GM21825 (cell line): ENCODE measurements at regions not wholly inside any gene's neighbourhood (a gene's known extent, or its start where the extent isn't known, plus 50 kb on each side); places are given as distances from the start of the nearest gene placed in this dataset.

Source experiments
- ATAC-seq: cut with Tn5 transposase; IDR thresholded peaks from one replicate; pipeline ENCODE4 v1.9.1; 2021; ENCODE audit warnings: mild to moderate bottlenecking, moderate library complexity; ENCODE audit not compliant: unreplicated experiment

DNA sequence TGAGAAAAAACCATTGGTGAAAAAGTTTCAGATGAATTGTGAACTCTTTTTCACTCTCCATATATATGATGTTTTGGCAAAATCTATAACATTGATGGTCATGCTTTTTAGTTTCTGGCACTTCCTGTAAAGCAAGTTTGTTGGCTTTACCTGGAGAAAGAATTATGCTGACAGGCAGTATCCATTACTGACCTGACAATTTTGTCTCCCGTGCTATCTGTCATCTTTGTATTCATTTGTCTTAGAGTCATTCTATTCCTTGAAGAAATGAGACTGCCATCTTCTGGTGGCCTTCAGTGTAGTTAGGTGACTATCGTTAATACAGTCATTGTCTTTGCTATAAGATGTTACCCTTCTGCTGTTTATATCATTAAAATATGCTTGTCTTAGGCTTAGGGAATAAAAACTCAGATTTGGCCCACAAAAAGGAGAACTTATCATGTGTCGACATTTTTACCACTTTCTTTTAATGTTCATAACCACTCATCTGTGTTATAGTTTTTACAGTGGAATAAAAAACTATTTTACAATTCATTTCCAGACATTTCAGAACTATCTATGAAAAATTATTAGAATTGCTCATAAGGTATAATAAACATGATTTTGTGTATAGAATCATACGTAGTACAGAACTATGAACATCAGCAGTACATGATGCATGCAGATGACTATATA lies 707.0 kb downstream of the EPM2A start:
- ATAC-seq: peak; percentile 68

DNA sequence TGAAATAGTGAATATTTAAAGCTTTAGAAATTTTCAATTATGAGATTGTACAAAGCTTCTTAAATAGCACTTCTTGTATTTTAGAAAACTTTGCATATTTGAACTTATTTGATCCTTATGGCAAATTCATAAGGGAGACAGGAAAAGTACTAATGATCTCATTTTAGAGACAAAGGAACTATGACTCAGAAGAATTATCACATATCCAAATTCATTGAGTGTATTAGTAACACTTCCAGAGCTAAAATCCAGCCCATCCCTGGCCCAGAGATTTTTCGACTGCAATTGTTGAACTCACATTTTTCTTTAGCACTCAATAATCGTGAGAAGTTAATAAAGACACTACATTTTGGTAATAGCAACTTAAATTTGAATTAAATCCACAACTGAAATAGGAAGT lies 704.3 kb downstream of the EPM2A start:
- ATAC-seq: no peak

DNA sequence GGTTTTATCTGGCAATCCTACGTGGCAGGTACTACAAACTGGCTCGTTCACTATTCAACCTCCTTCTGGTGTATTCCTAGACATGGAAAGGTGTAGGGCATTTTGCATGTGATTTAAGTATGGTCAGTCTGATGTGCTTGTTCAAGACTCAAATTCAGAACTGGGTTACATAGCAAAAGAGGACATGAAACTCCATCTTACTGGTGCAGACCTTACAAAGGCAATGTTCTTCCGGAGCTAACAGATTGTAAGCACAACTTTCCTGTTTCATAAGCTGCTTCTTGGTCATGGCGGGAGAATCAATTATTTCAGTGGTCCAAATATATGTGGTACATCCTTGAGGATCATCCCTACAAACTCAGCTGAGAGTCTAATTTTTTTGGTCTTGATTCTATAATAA lies 703.4 kb downstream of the EPM2A start:
- no peak for ATAC-seq

DNA sequence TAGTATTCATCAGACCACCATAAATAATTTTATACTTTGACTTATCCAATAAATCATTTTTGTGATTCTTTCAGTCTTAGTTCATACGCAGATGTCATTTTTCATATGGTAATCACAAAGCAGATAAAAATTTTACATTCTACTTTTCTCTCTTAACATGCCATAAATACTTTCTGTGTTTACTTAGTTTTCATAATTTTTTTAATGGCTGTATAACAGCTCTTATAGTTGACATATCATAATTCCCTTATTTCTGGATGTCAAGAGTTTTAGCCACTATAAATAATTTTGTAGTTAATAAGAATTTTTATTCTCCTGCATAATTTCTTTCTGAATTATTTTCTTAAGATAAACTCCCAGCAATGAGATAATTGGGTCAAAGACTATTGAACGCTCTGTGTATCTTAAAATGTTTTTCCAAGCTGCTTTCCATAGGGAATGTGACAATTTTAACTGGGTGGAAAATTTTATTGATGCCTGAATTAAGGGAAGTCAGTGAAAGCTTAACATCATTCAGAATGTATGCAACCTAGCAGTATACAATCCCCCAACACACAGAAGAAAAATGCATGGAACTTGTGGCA lies 702.7 kb downstream of the EPM2A start:
- no peak for ATAC-seq

DNA sequence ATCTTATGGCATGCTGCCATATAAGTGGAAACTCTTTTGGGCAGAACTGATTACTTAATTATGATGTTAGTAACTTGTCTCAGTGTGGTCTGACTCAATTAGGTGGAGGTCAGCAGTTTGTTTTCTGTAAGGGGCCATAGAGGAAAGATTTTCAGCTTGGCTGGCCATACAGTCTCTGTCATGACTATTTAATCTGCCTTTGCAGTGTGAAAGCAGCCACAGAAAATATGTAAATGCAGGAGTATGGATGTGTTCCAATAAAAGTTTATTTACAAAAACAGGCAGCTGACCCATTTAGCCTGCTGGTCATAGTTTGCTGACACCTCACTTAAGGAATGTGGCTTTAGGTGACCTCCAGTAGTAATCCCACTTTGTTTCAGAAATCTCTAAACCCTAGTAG lies 700.7 kb downstream of the EPM2A start:
- ATAC-seq: no peak

DNA sequence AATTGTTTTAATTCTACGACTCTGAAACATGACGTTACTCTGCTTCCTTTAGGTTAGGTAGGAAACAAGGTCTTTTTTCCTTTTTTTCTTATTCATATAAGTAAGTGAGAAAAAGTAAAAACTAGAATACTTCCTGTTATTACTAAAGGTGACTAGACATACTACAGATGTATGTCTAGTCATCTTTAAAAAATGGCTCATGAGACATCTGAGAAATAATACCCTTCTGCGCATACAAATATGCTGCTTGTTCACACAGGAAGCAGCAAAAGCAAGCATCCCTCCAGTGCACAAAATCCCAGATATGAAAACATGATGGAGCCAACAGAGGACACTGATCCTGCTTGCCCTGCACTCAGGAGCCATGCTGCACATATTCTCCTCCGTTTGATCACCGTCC lies 699.1 kb downstream of the EPM2A start:
- no peak for ATAC-seq

DNA sequence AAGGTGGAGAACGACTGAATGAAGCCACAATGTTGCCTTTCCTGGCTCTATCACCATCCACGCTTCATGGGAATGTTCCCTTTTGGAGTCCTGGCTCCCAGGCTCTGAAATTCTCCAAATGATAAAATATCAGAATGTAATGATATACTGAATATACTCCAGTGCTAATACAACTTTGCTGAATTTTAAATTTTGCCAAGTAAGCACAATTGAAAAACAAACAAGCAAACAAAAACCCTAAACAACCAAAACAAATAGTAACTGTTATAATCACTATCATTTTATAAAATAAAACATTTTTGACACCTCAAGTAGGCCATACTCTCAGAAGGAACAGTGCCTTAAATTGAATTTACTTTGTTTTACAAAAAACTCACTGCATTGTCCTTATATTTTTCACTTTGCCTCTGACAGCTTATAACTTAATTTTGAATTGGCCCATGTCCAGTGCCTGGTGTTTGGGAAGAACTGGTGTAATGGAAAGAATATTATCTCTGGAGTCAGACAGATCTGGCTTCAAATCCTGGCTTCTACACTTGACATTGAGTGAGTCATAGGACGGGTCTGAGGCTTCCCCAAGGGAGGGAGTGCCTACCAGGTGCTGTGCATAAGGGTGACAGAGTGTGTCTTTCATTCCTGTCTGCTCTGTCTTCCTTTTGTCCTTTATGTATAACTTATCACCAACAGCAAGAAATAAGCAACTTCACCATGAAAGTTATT lies 698.3 kb downstream of the EPM2A start:
- no peak for ATAC-seq

DNA sequence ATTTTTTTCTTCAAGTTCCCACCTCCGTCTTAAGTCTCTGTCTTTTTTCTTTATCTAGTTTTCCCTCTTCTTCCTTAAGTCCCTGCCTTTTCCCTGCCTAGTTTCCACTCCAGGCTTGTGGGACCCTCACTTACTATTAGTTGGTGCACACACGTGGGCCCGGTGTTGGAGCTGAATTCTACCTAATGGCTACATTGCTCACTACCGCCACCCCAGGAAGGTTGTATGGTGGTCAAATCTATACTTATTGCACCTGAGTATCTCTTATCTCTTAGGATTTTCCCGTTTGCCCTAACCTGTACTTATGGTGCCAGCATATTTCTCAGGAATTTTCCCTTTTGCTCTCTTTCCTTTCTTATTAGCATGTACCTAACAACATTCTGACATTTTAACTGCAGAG lies 692.8 kb downstream of the EPM2A start:
- no peak for ATAC-seq

DNA sequence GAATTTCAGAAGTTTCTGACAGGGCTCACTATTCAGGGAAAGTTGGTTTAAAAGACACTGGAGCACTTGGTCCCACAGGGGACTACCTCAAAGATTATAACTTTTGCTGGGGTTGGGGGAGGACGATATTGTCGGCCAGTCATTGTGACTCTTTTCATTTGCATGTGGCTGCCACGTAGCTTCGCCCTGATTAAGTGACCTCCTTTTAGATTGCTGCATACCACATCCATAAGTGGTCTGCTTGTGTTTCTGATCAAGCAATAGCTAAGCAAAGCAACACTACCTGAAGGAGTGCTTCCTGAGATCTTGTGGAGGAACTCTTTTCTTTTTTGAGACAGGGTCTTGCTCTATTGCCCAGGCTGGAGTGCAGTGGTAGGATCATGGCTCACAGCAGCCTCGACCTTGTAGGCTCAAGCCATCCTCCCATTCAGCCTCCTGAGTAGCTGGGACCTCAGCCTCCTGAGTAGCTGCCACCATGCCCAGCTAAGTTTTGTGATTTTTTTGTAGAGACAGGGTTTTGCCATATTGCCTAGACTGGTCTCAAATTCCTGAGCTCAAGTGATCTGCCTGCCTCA lies 691.3 kb downstream of the EPM2A start:
- no peak for ATAC-seq

DNA sequence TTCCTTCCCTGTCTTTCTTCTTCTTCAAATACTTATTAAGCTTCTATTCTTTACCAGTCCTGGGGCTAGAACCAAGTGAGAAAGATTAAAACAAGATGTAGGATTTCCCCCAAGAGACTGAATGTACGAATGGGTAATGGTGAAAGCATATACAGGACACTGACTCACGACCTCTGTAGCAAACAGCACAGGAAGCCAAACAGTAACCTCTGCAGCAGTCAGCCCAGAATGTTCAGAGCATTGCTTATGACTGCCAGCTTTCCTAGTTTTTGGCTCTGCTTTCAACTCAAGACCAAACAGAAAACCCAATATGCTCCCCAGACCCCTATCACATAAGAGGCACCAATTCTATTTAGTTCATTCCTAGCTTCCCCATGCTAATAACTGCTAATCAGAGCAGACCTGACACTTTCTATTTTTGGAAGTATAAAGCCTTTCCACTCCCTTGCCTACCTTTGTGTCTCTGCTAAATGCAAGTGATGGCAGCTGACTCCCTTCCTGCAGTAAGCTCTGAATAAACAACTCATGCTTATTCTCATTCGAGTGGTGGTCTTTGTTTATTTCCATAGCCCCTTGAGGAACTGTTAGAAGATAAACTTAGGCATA lies 690.6 kb downstream of the EPM2A start:
- ATAC-seq: no peak

DNA sequence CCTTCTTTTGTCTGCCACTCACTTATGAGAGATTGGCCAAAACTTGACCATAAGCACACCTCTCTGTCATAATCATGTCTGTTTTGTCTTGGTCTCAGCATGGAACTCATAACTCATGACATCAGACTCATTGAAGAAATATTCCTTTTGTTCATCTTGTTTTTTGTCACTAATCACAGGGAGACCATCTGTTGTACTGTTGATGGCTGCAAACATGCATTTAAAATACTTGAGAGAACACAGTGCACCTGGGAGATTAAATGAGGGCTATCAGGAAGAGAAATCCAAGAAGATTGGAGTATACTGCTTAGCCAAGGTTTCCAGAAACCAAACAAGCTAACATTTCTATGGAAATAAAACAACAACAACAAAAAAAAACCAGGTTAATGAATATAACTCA lies 689.7 kb downstream of the EPM2A start:
- no peak for ATAC-seq

DNA sequence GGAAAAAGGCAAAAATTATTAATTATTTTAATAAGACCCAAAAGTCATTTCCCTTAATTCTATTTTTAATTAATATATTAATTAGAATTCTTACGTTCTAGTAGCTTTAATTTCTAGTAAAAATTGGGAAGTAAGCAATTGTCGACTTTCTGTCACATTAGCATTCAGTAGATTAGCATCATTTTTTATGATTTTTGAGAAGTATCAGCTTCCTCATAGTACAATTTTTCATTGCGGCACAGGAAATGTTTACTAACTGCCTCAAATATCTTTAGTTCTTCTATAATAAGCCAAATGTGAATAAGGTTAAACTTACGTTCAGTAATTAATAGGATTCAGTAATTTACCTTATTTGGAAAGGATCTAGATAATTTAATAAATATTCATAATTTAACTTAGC lies 687.4 kb downstream of the EPM2A start:
- ATAC-seq: no peak

DNA sequence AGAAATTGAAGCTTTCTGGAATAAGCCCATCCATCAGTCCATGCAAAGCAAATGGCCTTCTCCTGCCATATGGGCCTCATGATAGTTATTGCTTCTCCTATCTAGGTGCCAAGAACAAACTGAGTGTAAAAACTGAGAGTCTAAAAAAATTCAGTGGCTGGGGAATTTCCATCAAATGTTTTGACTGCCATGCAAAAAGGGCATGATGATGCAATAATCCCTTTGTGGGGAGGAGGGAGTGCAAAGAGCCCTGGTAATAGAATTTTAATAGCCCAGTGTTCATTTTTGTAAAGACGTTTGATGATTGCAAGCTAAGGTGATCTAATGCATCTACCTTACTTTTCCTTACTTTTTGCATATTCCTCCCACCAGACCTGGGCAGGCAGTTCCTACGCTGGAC lies 683.7 kb downstream of the EPM2A start:
- ATAC-seq: no peak

DNA sequence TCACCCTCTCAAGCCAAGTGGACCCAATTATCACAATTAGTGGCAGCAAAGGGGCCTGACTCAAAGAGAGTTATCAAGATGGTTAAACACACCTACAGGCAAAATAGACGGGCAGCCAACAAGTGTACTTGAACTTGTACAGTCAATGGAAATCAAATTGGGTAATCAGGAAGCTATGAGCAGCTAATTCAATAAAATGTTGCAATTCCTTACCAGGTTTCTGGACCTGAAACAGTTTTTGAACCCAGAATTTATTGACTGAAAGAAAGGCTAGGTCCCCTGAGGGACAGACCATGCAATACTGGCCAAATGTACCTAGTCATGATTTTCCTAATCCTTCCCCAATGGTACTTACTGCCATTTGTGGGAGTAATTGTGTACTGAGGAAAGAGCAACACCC lies 679.8 kb downstream of the EPM2A start:
- no peak for ATAC-seq

DNA sequence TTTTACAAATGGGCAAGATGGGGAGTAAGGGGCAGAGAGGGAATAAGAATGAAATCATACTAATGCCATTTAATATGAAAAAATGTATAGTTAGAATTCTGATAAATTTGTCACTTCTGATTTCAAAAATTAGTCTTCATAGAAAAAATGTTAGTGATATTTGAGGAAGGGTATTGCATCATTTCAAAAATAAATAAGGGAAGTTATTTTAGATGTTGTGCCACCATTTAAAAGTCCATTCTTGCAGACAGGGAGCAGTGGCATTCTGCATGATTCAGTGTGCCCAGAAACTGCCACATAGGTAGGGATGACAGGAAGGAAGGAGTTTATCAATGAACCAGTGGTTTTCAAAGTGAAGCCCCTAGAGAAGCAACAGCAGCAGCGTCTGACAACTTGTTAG lies 674.6 kb downstream of the EPM2A start:
- ATAC-seq: no peak

DNA sequence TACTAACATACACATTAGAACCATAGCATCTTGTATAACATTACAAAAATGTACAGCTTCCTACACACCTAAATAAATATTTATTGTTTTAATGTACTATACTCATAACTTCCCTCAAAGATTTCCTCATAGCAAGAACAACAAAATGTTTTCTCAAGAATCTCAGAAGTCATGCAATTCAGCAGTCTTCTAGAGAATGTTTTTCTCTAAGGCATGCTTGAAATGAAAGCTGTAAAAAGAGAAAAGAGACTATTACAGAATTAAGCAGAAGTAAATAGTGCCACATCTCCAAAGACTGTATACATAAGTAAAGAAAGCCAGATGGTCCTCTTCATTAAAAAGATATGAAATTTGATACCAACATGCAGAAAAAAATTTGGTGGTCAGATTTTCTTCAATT lies 672.2 kb downstream of the EPM2A start:
- no peak for ATAC-seq

DNA sequence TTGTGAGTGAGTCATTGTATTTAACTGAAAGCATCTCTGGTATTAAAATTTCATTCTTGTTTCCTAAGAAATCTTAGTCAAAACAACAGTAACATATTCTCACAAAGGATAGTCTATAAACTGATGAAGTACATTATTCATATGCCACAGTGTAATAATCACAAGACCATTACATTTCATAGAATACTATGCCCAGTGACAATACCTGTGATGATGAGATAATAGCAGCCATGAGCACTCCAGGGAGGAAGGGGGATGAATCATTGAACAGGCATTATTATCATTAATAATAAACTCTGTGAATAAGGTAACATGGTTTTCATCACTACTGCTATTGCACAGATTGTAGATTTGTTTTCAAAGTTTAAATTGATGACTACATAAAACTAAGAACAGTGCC lies 667.9 kb downstream of the EPM2A start:
- ATAC-seq: no peak

DNA sequence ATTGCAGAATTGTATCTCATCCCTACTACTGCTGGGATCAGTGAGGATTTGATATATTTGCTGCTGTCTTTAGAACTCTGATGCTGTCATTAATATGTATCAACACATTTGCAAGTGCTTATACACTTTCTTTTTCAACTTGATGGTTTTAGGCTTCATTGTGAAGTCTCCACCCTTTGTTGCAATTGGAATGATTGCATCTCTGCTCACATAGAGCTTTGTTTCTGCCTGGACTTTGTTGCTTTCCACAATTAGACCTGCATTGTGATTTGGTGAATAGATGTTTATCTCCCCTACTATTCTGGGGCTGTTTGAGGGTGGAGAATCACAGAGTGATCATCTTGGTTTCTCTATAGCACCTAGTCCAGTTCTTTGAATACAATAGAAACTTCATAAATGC lies 666.7 kb downstream of the EPM2A start:
- no peak for ATAC-seq

DNA sequence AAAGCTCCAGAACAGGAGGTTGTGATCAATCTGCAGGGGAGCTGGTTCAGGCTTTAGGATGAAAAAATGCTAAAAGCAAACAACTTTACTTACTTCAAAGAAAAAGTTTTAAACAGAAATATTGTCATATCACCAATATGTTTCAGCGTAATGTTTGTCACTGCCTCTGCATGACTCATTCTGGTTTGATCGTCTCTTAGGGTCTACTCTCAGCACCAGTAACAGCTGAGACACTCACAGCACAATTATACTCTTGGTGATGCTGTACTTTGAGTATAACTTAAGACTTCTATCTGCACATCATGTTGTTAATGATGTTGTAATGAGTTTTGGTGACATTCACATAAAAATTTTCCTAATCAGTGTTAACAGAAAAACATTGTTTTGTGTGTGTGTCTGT lies 665.4 kb downstream of the EPM2A start:
- ATAC-seq: no peak

DNA sequence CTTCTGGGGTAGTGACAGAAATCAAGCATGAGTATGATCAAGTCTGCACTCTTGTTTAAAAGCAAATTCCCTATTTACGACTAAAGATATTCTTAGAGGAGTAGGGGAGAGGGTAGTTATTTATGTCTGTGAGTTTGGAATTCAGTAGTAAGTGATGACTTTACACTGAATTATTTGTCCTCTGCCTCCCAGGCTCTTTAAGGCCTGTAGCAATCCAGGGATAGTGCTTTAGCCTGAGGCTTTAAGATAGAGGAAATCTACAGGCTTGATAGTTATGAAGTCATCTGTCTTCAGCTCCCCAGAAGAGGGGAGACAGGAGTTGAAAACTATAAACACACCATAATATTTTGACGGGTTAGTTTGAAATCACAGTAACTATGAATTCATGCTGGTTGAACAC lies 664.5 kb downstream of the EPM2A start:
- ATAC-seq: no peak

DNA sequence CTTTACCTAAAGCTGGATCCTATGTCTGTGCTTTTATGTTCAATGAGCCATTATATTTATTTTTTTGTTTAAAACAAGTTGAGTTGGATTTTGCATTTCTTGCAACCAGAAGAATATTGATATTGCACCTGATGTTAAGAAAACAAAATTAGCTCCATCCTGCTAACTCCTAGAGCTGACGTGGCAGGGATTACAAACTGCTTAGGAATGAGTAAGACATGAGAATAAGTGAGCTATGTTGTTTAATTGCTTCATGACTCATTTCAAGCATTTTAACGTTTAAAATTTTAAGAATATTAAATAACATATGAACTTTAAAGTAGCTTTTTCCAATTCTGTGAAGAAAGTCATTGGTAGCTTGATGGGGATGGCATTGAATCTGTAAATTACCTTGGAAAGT lies 663.5 kb downstream of the EPM2A start:
- ATAC-seq: no peak

DNA sequence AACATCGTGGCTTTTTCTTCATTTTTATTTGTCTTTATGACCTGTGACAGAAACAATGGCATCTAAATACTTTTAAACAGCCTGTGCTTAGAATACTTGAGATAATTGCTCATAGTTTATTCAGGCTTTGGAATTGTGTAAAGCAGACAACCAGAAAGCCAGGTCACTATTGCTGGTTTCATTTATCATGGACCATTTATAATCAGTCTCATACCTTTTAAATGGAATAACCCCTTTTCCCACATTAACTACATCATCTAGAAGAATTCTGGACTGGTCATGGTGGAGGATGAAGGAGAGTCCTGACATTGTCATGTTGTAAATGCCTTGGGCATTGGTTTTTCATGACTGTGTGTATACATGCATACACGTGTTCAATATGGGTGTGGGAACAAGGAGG lies 661.5 kb downstream of the EPM2A start:
- no peak for ATAC-seq
